ENCODE measurements at regions not wholly inside any gene's neighbourhood (a gene's known extent, or its start where the extent isn't known, plus 50 kb on each side); places are given as distances from the start of the nearest gene placed in this dataset.

GRCh38 chr15:70262591-70263274, 165.0 kb upstream of the TLE3 start:
- no peak for DNase-seq (ENCODE audit: low spot score)

- no peak for DNase-seq (ENCODE audit: low spot score)
Observed at GRCh38 chr15:70262171-70262570, 164.5 kb upstream of the TLE3 start.

- no peak for DNase-seq (ENCODE audit: low spot score)
Observed at GRCh38 chr15:70261083-70261482, 163.4 kb upstream of the TLE3 start.

- DNase-seq (ENCODE audit: low spot score) = no peak
Observed at GRCh38 chr15:70260580-70260979, 162.9 kb upstream of the TLE3 start.

GRCh38 chr15:70259640-70260508, 162.2 kb upstream of the TLE3 start:
- no peak for DNase-seq (ENCODE audit: low spot score)

- DNase-seq (ENCODE audit: low spot score) = peak; percentile 60
Observed at GRCh38 chr15:70259028-70259424, 161.3 kb upstream of the TLE3 start.

- no peak for DNase-seq (ENCODE audit: low spot score)
Observed at GRCh38 chr15:70258369-70259027, 160.8 kb upstream of the TLE3 start.

GRCh38 chr15:70257573-70258248, 160.0 kb upstream of the TLE3 start:
- no peak for DNase-seq (ENCODE audit: low spot score)

GRCh38 chr15:70257047-70257446, 159.3 kb upstream of the TLE3 start:
- DNase-seq (ENCODE audit: low spot score) = no peak

- DNase-seq (ENCODE audit: low spot score) = no peak
Observed at GRCh38 chr15:70254311-70254869, 156.7 kb upstream of the TLE3 start.

GRCh38 chr15:70253461-70254156, 155.9 kb upstream of the TLE3 start:
- no peak for DNase-seq (ENCODE audit: low spot score)

GRCh38 chr15:70252951-70253320, 155.2 kb upstream of the TLE3 start:
- DNase-seq (ENCODE audit: low spot score) = no peak

GRCh38 chr15:70252056-70252950, 154.6 kb upstream of the TLE3 start:
- DNase-seq (ENCODE audit: low spot score) = no peak

GRCh38 chr15:70251246-70251990, 153.7 kb upstream of the TLE3 start:
- no peak for DNase-seq (ENCODE audit: low spot score)

GRCh38 chr15:70250208-70251201, 152.8 kb upstream of the TLE3 start:
- no peak for DNase-seq (ENCODE audit: low spot score)

GRCh38 chr15:70249616-70250015, 151.9 kb upstream of the TLE3 start:
- no peak for DNase-seq (ENCODE audit: low spot score)

- no peak for DNase-seq (ENCODE audit: low spot score)
Observed at GRCh38 chr15:70248116-70249025, 150.7 kb upstream of the TLE3 start.

Data from hepatic stellate cell (primary cell).